HEK293 (cell line): ENCODE measurements at regions not wholly inside any gene's neighbourhood (a gene's known extent, or its start where the extent isn't known, plus 50 kb on each side); places are given as distances from the start of the nearest gene placed in this dataset.

ENCODE experiments used
- CTCF ChIP-seq: fragments of 450-650 bp; formaldehyde crosslinking; IDR thresholded peaks from 2 replicates; pipeline ENCODE4 v1.5.1; 2016; ENCODE audit warnings: missing biosample characterization, missing genetic modification characterization
- PBX3 ChIP-seq: sonication (generic); formaldehyde crosslinking; IDR thresholded peaks from 2 replicates; pipeline ENCODE4 v1.8.1; 2022; ENCODE audit warnings: mild to moderate bottlenecking, moderate library complexity, missing genetic modification reagents
- SETDB1 ChIP-seq: IDR thresholded peaks from one replicate; pipeline ENCODE4 v1.6.1; 2017; ENCODE audit warnings: mild to moderate bottlenecking, low read length, moderate library complexity, mixed read lengths; ENCODE audit not compliant: insufficient read length
- YY1 ChIP-seq: fragments of 450-650 bp; formaldehyde crosslinking; IDR thresholded peaks from 2 replicates; pipeline ENCODE4 v1.5.1; 2018; ENCODE audit warnings: missing biosample characterization, missing genetic modification characterization
- ZNF174 ChIP-seq: fragments of 450-650 bp; formaldehyde crosslinking; IDR thresholded peaks from 2 replicates; pipeline ENCODE4 v1.5.0; 2017; ENCODE audit warnings: missing biosample characterization, mild to moderate bottlenecking, missing genetic modification characterization
- ZNF24 ChIP-seq: fragments of 450-650 bp; formaldehyde crosslinking; IDR thresholded peaks from 2 replicates; pipeline ENCODE4 v1.5.1; 2016; ENCODE audit warnings: missing biosample characterization, missing genetic modification characterization
- ZNF513 ChIP-seq: fragments of 450-650 bp; IDR thresholded peaks from 2 replicates; pipeline ENCODE4 v1.5.1; 2018; ENCODE audit warnings: missing biosample characterization, missing genetic modification characterization
- ZNF571 ChIP-seq: fragments of 450-650 bp; formaldehyde crosslinking; IDR thresholded peaks from 2 replicates; pipeline ENCODE4 v1.5.0; 2017; ENCODE audit warnings: missing biosample characterization, missing genetic modification characterization
- ZNF645 ChIP-seq: fragments of 450-650 bp; formaldehyde crosslinking; IDR thresholded peaks from 2 replicates; pipeline ENCODE4; 2016; ENCODE audit warnings: missing biosample characterization, missing genetic modification characterization

GRCh38 chr6:10194816-10195672, 219.8 kb downstream of the TFAP2A start:
- TF ChIP-seq ZNF24 (tag by site-specific recombination) (no peak), ZNF645 (tag by site-specific recombination) (no peak), PBX3 (CRISPR knock-in tag) (no peak), CTCF (no peak), SETDB1 (no peak), ZNF174 (no peak), YY1 (tag by site-specific recombination) (no peak), ZNF571 (tag by site-specific recombination) (no peak), ZNF513 (tag by site-specific recombination) (no peak)
